PC-3 (cell line): ENCODE measurements at regions not wholly inside any gene's neighbourhood (a gene's known extent, or its start where the extent isn't known, plus 50 kb on each side); places are given as distances from the start of the nearest gene placed in this dataset.

ENCODE experiments used
- CTCF ChIP-seq: fragments of 300-600 bp; sonication (generic); conservative IDR thresholded peaks from 2 replicates; pipeline ENCODE4 v1.5.1; 2017; ENCODE audit warnings: antibody characterized with exemption, low read depth, mild to moderate bottlenecking, low read length
- EZH2 ChIP-seq: fragments of 300-600 bp; sonication (generic); IDR thresholded peaks from one replicate; pipeline ENCODE4 v1.6.1; 2017; ENCODE audit warnings: antibody characterized with exemption, mild to moderate bottlenecking, low read length; ENCODE audit not compliant: unreplicated experiment
- EZH2phosphoT487 ChIP-seq: fragments of 300-600 bp; sonication (generic); IDR thresholded peaks from 2 replicates; pipeline ENCODE4 v1.6.1; 2018; ENCODE audit warnings: mild to moderate bottlenecking, antibody characterized with exemption, low read length, borderline replicate concordance

GRCh38 chr2:56018267-56018666, 94.7 kb upstream of the EFEMP1 start:
- TF ChIP-seq CTCF = no peak
- TF ChIP-seq EZH2 = no peak
- no peak for TF ChIP-seq EZH2phosphoT487
